ENCODE measurements at regions not wholly inside any gene's neighbourhood (a gene's known extent, or its start where the extent isn't known, plus 50 kb on each side); places are given as distances from the start of the nearest gene placed in this dataset.

GRCh38 chr13:36553491-36553890, 120.3 kb upstream of the SERTM1 start:
- no peak overlapping the region for H3K4me3 Mint-ChIP-seq (ENCODE audit: unreplicated experiment)
- H3K9me3 Mint-ChIP-seq (ENCODE audit: unreplicated experiment) = no peaks in the 10 kb centered on the region
- peaks cover 4% of the 10 kb centered on the region for H3K27me3 Mint-ChIP-seq (ENCODE audit: unreplicated experiment)
- no peak for DNase-seq (ENCODE audit: low spot score)
- H3K4me1 Mint-ChIP-seq (ENCODE audit: unreplicated experiment) = no peaks in the 10 kb centered on the region
- H3K36me3 Mint-ChIP-seq (ENCODE audit: low read depth, unreplicated experiment) = no peaks in the 10 kb centered on the region
- TF ChIP-seq CTCF (IDR thresholded peaks at IDR 0.05; ENCODE audit: unreplicated experiment) = no peak
- no peak overlapping the region for H3K27ac Mint-ChIP-seq (ENCODE audit: unreplicated experiment)

GRCh38 chr13:36555151-36555986, 118.5 kb upstream of the SERTM1 start:
- no peak overlapping the region for H3K27ac Mint-ChIP-seq (ENCODE audit: unreplicated experiment)
- H3K27me3 Mint-ChIP-seq (ENCODE audit: unreplicated experiment) = peaks cover 4% of the 10 kb centered on the region
- no peaks in the 10 kb centered on the region for H3K9me3 Mint-ChIP-seq (ENCODE audit: unreplicated experiment)
- no peak for TF ChIP-seq CTCF (IDR thresholded peaks at IDR 0.05; ENCODE audit: unreplicated experiment)
- DNase-seq (ENCODE audit: low spot score) = no peak
- no peak overlapping the region for H3K4me3 Mint-ChIP-seq (ENCODE audit: unreplicated experiment)
- H3K36me3 Mint-ChIP-seq (ENCODE audit: low read depth, unreplicated experiment) = no peaks in the 10 kb centered on the region
- peaks cover 4% of the 10 kb centered on the region for H3K4me1 Mint-ChIP-seq (ENCODE audit: unreplicated experiment)

- no peak overlapping the region for H3K27ac Mint-ChIP-seq (ENCODE audit: unreplicated experiment)
- peaks cover 11% of the 10 kb centered on the region for H3K4me1 Mint-ChIP-seq (ENCODE audit: unreplicated experiment)
- H3K4me3 Mint-ChIP-seq (ENCODE audit: unreplicated experiment) = no peak overlapping the region
Measured at GRCh38 chr13:36559375-36559774, 114.4 kb upstream of the SERTM1 start.

GRCh38 chr13:36567485-36567884, 106.3 kb upstream of the SERTM1 start:
- no peak overlapping the region for H3K27ac Mint-ChIP-seq (ENCODE audit: unreplicated experiment)
- no peak overlapping the region for H3K4me3 Mint-ChIP-seq (ENCODE audit: unreplicated experiment)
- no peaks in the 10 kb centered on the region for H3K4me1 Mint-ChIP-seq (ENCODE audit: unreplicated experiment)
- no peaks in the 10 kb centered on the region for H3K9me3 Mint-ChIP-seq (ENCODE audit: unreplicated experiment)
- no peaks in the 10 kb centered on the region for H3K27me3 Mint-ChIP-seq (ENCODE audit: unreplicated experiment)
- no peak for DNase-seq (ENCODE audit: low spot score)
- no peak for TF ChIP-seq CTCF (IDR thresholded peaks at IDR 0.05; ENCODE audit: unreplicated experiment)
- no peaks in the 10 kb centered on the region for H3K36me3 Mint-ChIP-seq (ENCODE audit: low read depth, unreplicated experiment)

More at GRCh38 chr13:36559375-36559774, 114.4 kb upstream of the SERTM1 start:
- no peak for TF ChIP-seq CTCF (IDR thresholded peaks at IDR 0.05; ENCODE audit: unreplicated experiment)
- no peak for DNase-seq (ENCODE audit: low spot score)
- H3K27me3 Mint-ChIP-seq (ENCODE audit: unreplicated experiment) = no peaks in the 10 kb centered on the region
- H3K9me3 Mint-ChIP-seq (ENCODE audit: unreplicated experiment) = no peaks in the 10 kb centered on the region
- H3K36me3 Mint-ChIP-seq (ENCODE audit: low read depth, unreplicated experiment) = no peaks in the 10 kb centered on the region

- no peak for DNase-seq (ENCODE audit: low spot score)
- no peak overlapping the region for H3K4me3 Mint-ChIP-seq (ENCODE audit: unreplicated experiment)
- no peaks in the 10 kb centered on the region for H3K36me3 Mint-ChIP-seq (ENCODE audit: low read depth, unreplicated experiment)
- TF ChIP-seq CTCF (IDR thresholded peaks at IDR 0.05; ENCODE audit: unreplicated experiment) = no peak
- no peaks in the 10 kb centered on the region for H3K9me3 Mint-ChIP-seq (ENCODE audit: unreplicated experiment)
- H3K27me3 Mint-ChIP-seq (ENCODE audit: unreplicated experiment) = no peaks in the 10 kb centered on the region
- no peak overlapping the region for H3K27ac Mint-ChIP-seq (ENCODE audit: unreplicated experiment)
- no peaks in the 10 kb centered on the region for H3K4me1 Mint-ChIP-seq (ENCODE audit: unreplicated experiment)
Measured at GRCh38 chr13:36570489-36570888, 103.3 kb upstream of the SERTM1 start.
